Ishikawa (cell line): ENCODE measurements at regions not wholly inside any gene's neighbourhood (a gene's known extent, or its start where the extent isn't known, plus 50 kb on each side); places are given as distances from the start of the nearest gene placed in this dataset.

ENCODE experiments used
- CEBPB ChIP-seq: IDR thresholded peaks from 2 replicates; pipeline ENCODE4 v1.6.1; 2012
- CREB1 ChIP-seq: IDR thresholded peaks from 2 replicates; pipeline ENCODE4 v1.6.1; 2012; ENCODE audit warnings: low read depth
- EGR1 ChIP-seq: IDR thresholded peaks from 2 replicates; pipeline ENCODE4 v1.6.1; 2012
- EP300 ChIP-seq: IDR thresholded peaks from 2 replicates; pipeline ENCODE4 v1.6.1; 2012; ENCODE audit warnings: borderline replicate concordance
- FOXM1 ChIP-seq: IDR thresholded peaks from 2 replicates; pipeline ENCODE4 v1.6.1; 2012; ENCODE audit warnings: low read depth, borderline replicate concordance
- NFIC ChIP-seq: IDR thresholded peaks from 2 replicates; pipeline ENCODE4 v1.6.1; 2012
- RAD21 ChIP-seq: IDR thresholded peaks from 2 replicates; pipeline ENCODE4 v1.6.1; 2012; ENCODE audit warnings: low read depth
- REST ChIP-seq: IDR thresholded peaks from 2 replicates; pipeline ENCODE4 v1.6.1; 2012; ENCODE audit warnings: low read depth, mild to moderate bottlenecking
- TAF1 ChIP-seq: IDR thresholded peaks from 2 replicates; pipeline ENCODE4 v1.6.1; 2012; ENCODE audit warnings: low read depth, mild to moderate bottlenecking
- YY1 ChIP-seq: IDR thresholded peaks from 2 replicates; pipeline ENCODE4 v1.6.1; 2012; ENCODE audit warnings: low read depth
- ZBTB7A ChIP-seq: IDR thresholded peaks from 2 replicates; pipeline ENCODE4 v1.6.1; 2012; ENCODE audit warnings: low read depth
- TF ChIP-seq, protein P1 (sequence below): IDR thresholded peaks from 2 replicates; pipeline ENCODE4 v1.6.1; 2012
- TF ChIP-seq, protein P2 (sequence below): IDR thresholded peaks from 2 replicates; pipeline ENCODE4 v1.6.1; 2012

DNA sequence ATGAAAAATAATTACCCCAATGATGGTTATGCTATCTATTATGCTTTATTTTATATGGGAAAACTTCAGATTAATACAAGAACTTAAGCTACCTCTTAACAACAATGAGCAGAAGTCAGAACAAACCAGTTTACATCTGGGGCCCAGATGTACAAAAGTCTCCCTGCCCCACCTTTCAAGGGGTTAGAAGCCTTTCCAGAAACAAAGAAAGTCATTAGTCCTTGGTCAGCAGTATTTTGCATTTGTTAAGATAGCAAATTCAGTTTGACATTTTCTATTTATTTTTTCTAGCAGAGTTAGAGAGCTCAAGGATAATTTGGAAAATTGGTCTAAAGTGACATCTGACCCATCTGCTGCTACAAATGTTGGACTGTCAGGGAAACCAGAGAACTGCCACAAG is 478.7 kb upstream of the UBE2E2 start:
- TF ChIP-seq REST (no peak), CREB1 (no peak), EP300 (no peak), EGR1 (no peak), TAF1 (no peak), YY1 (no peak), RAD21 (no peak), CEBPB (no peak), FOXM1 (no peak), NFIC (no peak), ZBTB7A (no peak)
- TF ChIP-seq, protein P1, sequence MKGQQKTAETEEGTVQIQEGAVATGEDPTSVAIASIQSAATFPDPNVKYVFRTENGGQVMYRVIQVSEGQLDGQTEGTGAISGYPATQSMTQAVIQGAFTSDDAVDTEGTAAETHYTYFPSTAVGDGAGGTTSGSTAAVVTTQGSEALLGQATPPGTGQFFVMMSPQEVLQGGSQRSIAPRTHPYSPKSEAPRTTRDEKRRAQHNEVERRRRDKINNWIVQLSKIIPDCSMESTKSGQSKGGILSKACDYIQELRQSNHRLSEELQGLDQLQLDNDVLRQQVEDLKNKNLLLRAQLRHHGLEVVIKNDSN, result no peak
- TF ChIP-seq, protein P2, sequence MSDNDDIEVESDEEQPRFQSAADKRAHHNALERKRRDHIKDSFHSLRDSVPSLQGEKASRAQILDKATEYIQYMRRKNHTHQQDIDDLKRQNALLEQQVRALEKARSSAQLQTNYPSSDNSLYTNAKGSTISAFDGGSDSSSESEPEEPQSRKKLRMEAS, result no peak
